CD4-positive, alpha-beta T cell (primary cell): ENCODE measurements at regions not wholly inside any gene's neighbourhood (a gene's known extent, or its start where the extent isn't known, plus 50 kb on each side); places are given as distances from the start of the nearest gene placed in this dataset.

Source experiments
- ATAC-seq: fragments of 200-7000 bp; cut with Tn5 transposase; one replicate; pipeline ENCODE4 v1.10.0; 2022; ENCODE audit warnings: mild to moderate bottlenecking; ENCODE audit not compliant: poor library complexity
- CTCF ChIA-PET: fragments of 350-600 bp; sonication (Branson Sonifier 250); formaldehyde crosslinking; loops from one replicate; lab custom pipeline; 2021; ENCODE audit warnings: antibody characterized with exemption, inconsistent platforms; lab: Charles Lee
- POLR2A ChIA-PET: fragments of 350-600 bp; sonication (Branson Sonifier 250); formaldehyde crosslinking; loops from one replicate; lab custom pipeline; 2021; ENCODE audit warnings: antibody characterized with exemption, inconsistent platforms; lab: Charles Lee
- DNase-seq, 14 experiments: peaks; one replicate each; pipeline ENCODE4 v3.0.0-alpha.2; 2013 to 2020; ENCODE audit warnings: mixed read lengths in 2 of 14
- H3K27ac ChIP-seq, 2 donors: one replicate each; pipeline versions ENCODE4 v1.5.1 to v1.7.0; 2013; ENCODE audit warnings: low read length in 2 of 2, low read depth in 1 of 2, mild to moderate bottlenecking in 1 of 2
- H3K27me3 ChIP-seq, 2 experiments: 1 replicate in 1 of 2; 2 replicates in 1 of 2; pipeline versions ENCODE4 v1.6.1 to v1.7.0; 2013; ENCODE audit warnings: low read length in 2 of 2, control low read depth in 1 of 2, mild to moderate bottlenecking in 1 of 2, moderate library complexity in 1 of 2; ENCODE audit not compliant: insufficient read depth in 2 of 2, control insufficient read depth in 1 of 2
- H3K36me3 ChIP-seq: one replicate; pipeline ENCODE4 v1.6.1; 2013; ENCODE audit warnings: low read length, control low read depth; ENCODE audit not compliant: insufficient read depth
- H3K4me1 ChIP-seq: one replicate; pipeline ENCODE4 v1.6.1; 2013; ENCODE audit warnings: low read length, control low read depth; ENCODE audit not compliant: insufficient read depth
- H3K4me3 ChIP-seq: one replicate; pipeline ENCODE4 v1.5.1; 2013; ENCODE audit warnings: mild to moderate bottlenecking, low read length, moderate library complexity
- H3K9me3 ChIP-seq, 2 experiments: 1 replicate in 1 of 2; 2 replicates in 1 of 2; pipeline versions ENCODE4 v1.6.1 to v1.7.0; 2013; ENCODE audit warnings: low read length in 2 of 2, mild to moderate bottlenecking in 2 of 2, control low read depth in 1 of 2, moderate library complexity in 1 of 2; ENCODE audit not compliant: control insufficient read depth in 1 of 2, insufficient read depth in 1 of 2
- H3K27ac Mint-ChIP-seq: one replicate; pipeline ENCODE4 v1.8.0; 2020; ENCODE audit warnings: mixed read lengths
- H3K27me3 Mint-ChIP-seq: one replicate; pipeline ENCODE4 v1.8.0; 2021; ENCODE audit warnings: mixed read lengths
- H3K36me3 Mint-ChIP-seq: one replicate; pipeline ENCODE4 v1.8.0; 2021; ENCODE audit warnings: low read depth, mixed read lengths
- H3K4me1 Mint-ChIP-seq: one replicate; pipeline ENCODE4 v1.8.0; 2021; ENCODE audit warnings: low read depth, mixed read lengths
- H3K4me3 Mint-ChIP-seq: one replicate; pipeline ENCODE4 v1.8.0; 2020; ENCODE audit warnings: mild to moderate bottlenecking, mixed read lengths
- H3K9me3 Mint-ChIP-seq: one replicate; pipeline ENCODE4 v1.8.0; 2020; ENCODE audit warnings: mixed read lengths
- CTCF ChIP-seq: fragments of 200-600 bp; IDR thresholded peaks from one replicate; pipeline ENCODE4 v1.8.0; 2022; ENCODE audit warnings: antibody characterized with exemption, mild to moderate bottlenecking
- intact Hi-C, 2 experiments: fragments of 100-400 bp; cut with DNase I in 1 of 2; cut with micrococcal nuclease in 1 of 2; formaldehyde crosslinking; loops; one replicate each; pipeline versions ENCODE4 v1.15.1 to v1.9.0; 2023 to 2025; cut with DNase I, micrococcal nuclease

GRCh38 chr6:6714118-6714897 is 125.8 kb downstream of the LY86 start:
- H3K9me3 ChIP-seq = no peaks in the 10 kb centered on the region
- Mint-ChIP-seq H3K27ac (no peak overlapping the region), H3K4me3 (no peak overlapping the region), H3K36me3 (no peaks in the 10 kb centered on the region), H3K27me3 (peaks cover 7% of the 10 kb centered on the region), H3K9me3 (no peaks in the 10 kb centered on the region), H3K4me1 (peaks cover 35% of the 10 kb centered on the region)
- H3K36me3 ChIP-seq = no peaks in the 10 kb centered on the region
- no peak overlapping the region for H3K27ac ChIP-seq
- ATAC-seq (no peak), DNase-seq (no peak)
- peaks cover 18% of the 10 kb centered on the region for H3K4me1 ChIP-seq
- intact Hi-C loops = no loop called here
- ChIA-PET CTCF (no interaction called here), POLR2A (no interaction called here)
- H3K4me3 ChIP-seq = no peak overlapping the region
- peaks cover 0 to 2% of the 10 kb centered on the region in 2 experiments for H3K27me3 ChIP-seq
- TF ChIP-seq CTCF = no peak

- ChIA-PET CTCF (no interaction called here), POLR2A (no interaction called here)
- Mint-ChIP-seq H3K27me3 (peaks cover 7% of the 10 kb centered on the region), H3K9me3 (no peaks in the 10 kb centered on the region), H3K4me3 (no peak overlapping the region), H3K4me1 (peaks cover 34% of the 10 kb centered on the region), H3K36me3 (no peaks in the 10 kb centered on the region), H3K27ac (no peak overlapping the region)
- Histone ChIP-seq H3K27me3 (peaks cover 0 to 2% of the 10 kb centered on the region in 2 experiments), H3K4me1 (peaks cover 18% of the 10 kb centered on the region), H3K9me3 (no peaks in the 10 kb centered on the region), H3K4me3 (no peak overlapping the region), H3K27ac (no peak overlapping the region), H3K36me3 (no peaks in the 10 kb centered on the region)
- DNase-seq (no peak), ATAC-seq (no peak)
- no peak for TF ChIP-seq CTCF
- intact Hi-C loops = no loop called here
These were observed 126.4 kb downstream of the LY86 start for GRCh38 chr6:6714953-6715352.

- POLR2A ChIA-PET = no interaction called here
- H3K27me3 Mint-ChIP-seq = peaks cover 4% of the 10 kb centered on the region
- no peak overlapping the region for H3K27ac Mint-ChIP-seq
- intact Hi-C loops = no loop called here
- Histone ChIP-seq H3K27me3 (peaks cover 0 to 2% of the 10 kb centered on the region in 2 experiments), H3K4me1 (peaks cover 18% of the 10 kb centered on the region), H3K9me3 (no peaks in the 10 kb centered on the region), H3K27ac (no peak overlapping the region), H3K36me3 (no peaks in the 10 kb centered on the region), H3K4me3 (no peak overlapping the region)
- H3K4me3 Mint-ChIP-seq = no peak overlapping the region
- CTCF ChIA-PET = no interaction called here
- no peaks in the 10 kb centered on the region for H3K9me3 Mint-ChIP-seq
- DNase-seq = no peak
- no peaks in the 10 kb centered on the region for H3K36me3 Mint-ChIP-seq
- TF ChIP-seq CTCF = no peak
- ATAC-seq = no peak
- peaks cover 29% of the 10 kb centered on the region for H3K4me1 Mint-ChIP-seq
These were observed 126.9 kb downstream of the LY86 start for GRCh38 chr6:6715465-6715864.
